ENCODE measurements at regions not wholly inside any gene's neighbourhood (a gene's known extent, or its start where the extent isn't known, plus 50 kb on each side); places are given as distances from the start of the nearest gene placed in this dataset.
A peak's percentile ranks its signal among the peaks of the same experiment; 100 is the strongest.
"Not testable (repeated sequence)": the region's sequence is repeated elsewhere in the genome, so short reads cannot be mapped to it uniquely, and the experiment has no call there.

DNA sequence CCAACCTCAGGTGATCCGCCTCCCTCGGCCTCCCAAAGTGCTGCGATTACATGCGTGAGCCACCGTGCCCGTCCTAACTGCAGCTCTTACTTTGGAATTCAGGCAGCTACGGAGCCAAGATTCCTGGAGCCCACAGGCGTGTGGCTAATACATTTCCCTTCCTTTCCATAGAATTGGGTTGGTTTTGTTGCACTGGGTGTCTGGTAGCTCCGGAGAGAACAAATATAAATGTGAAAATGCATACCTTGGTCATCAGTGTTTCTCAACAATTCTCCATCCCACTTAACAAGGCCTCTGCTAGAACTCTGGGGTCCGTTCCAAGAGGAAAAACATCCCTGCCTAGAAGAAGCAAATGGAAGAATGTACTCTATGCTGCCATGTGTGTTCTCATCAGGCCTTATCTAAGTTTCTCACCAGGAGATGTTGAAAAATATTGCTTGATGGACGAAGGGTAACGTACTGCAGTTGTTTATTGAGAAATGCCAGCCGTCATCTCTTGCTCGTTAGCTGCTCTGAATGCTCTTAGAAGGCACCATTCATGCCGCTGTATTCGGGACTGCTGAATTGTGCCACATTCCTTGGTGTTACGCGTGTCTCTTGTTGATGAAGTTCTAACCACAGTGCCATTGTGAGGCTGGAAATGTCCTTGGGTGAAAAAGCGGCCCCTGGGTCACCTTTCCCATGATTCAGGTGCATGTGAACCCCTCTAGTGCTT is 50.5 kb upstream of the CD99 start:
- DNase-seq (ENCODE audit: low read depth in 4 of 4, low spot score in 3 of 4) = no peak

GRCh38 chrX:2638279-2638678 is 52.8 kb upstream of the CD99 start:
- no peak for DNase-seq (ENCODE audit: low read depth in 4 of 4, low spot score in 3 of 4)

DNA sequence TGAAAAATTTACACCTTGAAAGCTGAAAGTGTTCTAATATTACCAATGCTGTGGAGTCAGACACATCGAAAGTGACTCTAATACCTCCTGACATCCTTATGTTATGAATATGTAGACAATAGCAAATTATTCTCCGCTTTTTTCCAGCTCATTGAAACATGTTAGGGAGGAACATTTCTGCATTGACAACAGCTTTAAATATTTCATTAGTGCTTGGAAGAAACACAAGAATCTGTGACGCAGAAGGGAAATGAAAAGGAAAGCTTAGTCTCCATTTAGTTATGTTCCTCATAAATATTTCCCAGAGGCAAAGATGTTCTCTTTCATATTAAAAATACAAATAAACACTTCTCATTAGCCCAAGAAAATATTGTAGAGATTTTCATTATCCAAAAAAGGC is 55.8 kb upstream of the CD99 start:
- DNase-seq (ENCODE audit: low read depth in 4 of 4, low spot score in 3 of 4) = no peak

- DNase-seq (ENCODE audit: low read depth in 4 of 4, low spot score in 3 of 4) = no peak
Observed at GRCh38 chrX:2632533-2633504, 58.3 kb upstream of the CD99 start.

DNA sequence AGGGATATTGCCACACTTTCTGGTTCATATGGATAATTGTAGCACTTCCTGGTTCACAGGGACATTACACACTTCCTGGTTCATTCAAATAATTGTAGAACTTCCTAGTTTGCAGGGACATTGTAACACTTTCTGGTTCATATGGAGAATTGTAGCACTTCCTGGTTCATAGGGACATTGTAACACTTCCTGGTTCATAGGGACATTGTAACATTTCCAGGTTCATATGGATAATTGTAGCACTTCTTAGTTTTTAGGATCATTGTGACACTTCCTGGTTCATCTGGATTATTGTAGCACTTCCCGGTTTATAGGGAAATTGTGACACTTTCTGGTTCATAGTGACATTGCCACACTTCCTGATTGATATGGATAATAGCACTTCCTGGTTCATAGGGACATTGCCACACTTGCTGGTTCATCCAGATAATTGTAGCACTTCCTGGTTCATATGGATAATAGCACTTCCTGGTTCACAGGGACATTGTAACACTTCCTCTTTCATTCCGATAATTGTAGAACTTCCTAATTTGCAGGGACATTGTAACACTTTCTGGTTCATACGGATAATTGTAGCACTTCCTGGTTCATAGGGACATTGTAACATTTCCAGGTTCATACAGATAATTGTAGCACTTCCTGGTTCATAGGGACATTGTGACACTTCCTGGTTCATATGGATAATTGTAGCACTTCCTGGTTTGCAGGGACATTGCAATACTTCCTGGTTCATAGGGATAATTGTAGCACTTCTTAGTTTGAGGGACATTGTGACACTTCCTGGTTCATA is 59.2 kb upstream of the CD99 start:
- DNase-seq (ENCODE audit: low read depth in 4 of 4, low spot score in 3 of 4) = no peak

- DNase-seq (ENCODE audit: low read depth in 4 of 4, low spot score in 3 of 4) = not testable (repeated sequence)
Observed at GRCh38 chrX:2630935-2631742, 60.0 kb upstream of the CD99 start.

- not testable (repeated sequence) for DNase-seq (ENCODE audit: low read depth in 4 of 4, low spot score in 3 of 4)
Observed at GRCh38 chrX:2630008-2630934, 60.8 kb upstream of the CD99 start.

GRCh38 chrX:2629316-2630007 is 61.6 kb upstream of the CD99 start:
- DNase-seq (ENCODE audit: low read depth in 4 of 4, low spot score in 3 of 4) = no peak

GRCh38 chrX:2628751-2629315 is 62.3 kb upstream of the CD99 start:
- DNase-seq (ENCODE audit: low read depth in 4 of 4, low spot score in 3 of 4) = no peak

GRCh38 chrX:2627272-2627867 is 63.7 kb upstream of the CD99 start:
- DNase-seq (ENCODE audit: low read depth in 4 of 4, low spot score in 3 of 4) = no peak

DNA sequence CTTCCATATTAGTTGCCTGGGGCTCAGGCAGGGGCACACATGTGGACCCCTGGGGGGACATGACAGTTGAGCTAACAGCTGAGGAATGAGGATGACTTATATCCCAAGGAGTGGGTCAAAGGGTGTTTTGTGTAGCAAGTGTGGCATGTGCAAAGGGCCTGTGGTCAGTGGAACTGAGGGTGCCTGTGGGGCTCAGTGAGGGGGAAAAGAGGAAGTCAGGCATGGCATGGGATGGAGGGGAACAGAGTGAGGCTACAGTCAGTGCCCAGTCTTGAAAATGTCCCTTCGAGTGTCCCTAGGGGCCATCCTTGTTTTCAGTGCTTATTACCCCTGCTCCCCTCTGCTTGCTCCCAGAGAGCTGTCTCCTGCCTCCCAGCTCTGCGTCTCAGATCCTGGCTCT is 64.3 kb upstream of the CD99 start:
- DNase-seq (ENCODE audit: low read depth in 4 of 4, low spot score in 3 of 4) = no peak

DNA sequence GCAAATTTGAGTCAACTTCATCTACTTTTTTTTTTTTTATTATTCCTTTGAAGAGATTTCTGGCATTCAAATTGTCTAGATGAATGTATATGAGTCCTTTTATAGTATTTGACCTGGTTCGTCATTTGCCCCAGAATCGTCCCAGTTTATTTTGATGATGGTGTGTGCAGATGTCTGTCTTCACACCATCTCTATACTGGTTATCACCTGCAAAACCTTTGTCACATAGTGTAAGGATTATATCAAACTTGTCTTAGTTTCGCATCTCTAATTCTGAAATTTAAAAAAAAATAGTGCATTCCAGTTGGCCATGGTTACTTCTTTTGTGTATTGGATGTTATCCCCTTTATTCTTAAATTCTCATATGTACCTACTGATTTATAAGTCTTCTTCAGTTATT is 70.5 kb upstream of the CD99 start:
- DNase-seq (ENCODE audit: low read depth in 4 of 4, low spot score in 3 of 4) = no peak

DNA sequence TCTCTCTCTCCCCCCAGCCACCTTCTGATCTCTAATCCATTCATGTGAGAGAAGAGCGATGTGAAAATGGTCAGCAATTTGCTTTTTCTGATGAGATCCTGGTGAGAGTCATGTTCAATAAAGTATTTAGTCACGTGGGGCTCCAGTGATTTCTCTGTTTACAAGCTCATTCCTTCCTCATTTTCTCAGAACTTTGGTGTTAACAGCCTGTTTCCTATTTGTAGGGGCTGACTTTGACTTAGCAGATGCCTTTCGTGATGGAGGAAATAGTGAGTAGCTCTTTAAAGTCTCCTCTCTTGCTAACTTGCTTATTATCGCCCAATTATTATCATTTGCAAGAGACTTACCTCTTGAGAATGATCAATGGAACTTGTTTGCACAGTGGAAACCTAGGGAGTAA is 72.6 kb upstream of the CD99 start:
- DNase-seq (ENCODE audit: low read depth in 4 of 4, low spot score in 3 of 4) = no peak

DNA sequence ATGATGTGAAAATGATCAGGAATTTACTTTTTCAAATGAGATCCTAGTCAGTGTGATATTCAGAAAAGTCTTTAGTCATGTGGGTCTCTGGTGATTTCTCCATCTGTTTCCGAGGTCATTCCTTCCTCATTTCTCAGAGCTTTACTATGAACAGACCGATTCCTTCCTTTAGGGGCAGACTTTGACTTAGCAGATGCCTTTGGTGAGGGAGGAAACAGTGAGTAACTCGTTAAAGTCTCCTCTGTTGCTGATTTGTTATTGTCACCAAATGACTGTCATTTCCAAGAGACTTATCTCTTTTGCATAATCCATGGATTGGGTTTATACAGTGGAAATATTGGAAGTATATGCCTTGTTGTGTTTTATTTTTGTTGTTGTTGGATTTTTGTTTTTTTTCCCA is 76.2 kb upstream of the CD99 start:
- DNase-seq (ENCODE audit: low read depth in 4 of 4, low spot score in 3 of 4) = peak in 1 of 4 donors; percentile 33

DNA sequence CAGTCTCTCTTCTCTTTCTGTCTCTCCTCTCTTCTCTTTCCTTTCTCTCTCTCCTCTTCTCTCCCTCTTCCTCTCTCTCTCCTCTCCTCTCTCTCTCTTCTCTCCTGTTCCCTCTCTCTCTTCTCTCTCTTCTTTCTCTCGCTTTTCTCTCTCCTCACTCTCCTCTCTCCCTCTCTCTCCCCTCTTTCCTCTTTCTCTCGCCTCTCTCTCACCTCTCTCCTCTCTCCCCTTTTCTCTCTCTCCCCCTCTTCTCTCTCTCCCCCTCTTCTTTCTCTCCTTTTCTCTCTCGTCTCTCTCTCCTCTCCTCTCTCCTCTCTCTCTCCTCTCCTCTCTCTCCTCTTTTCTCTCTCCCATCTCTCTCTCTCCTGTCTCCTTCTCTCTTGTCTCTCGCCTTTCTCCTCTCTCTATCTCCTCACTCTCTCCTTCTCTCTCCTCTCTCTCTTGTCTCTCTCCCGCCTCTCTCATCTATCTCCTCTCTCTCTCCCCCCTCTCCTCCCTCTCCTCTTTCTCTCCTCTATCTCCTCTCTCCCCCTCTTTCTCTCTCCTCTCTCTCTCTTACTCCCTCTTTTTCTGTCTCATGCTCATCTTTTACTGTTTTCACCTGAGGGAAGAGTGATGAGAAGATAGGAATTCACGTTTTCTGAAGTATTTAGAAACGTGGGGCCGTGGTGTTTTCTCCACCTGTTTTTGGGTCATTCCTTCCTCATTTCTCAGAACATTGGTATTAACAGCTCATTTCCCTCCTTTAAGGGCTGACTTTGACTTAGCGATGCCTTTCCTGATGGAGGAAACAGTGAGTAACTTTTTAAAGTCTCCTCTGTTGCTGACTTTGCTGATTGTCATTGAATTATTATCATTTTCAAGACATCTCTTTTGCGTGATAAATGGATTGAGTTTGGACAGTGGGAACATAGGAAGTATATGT is 80.6 kb upstream of the CD99 start:
- DNase-seq (ENCODE audit: low read depth in 4 of 4, low spot score in 3 of 4) = no peak

GRCh38 chrX:2609431-2610238 is 81.5 kb upstream of the CD99 start:
- no peak for DNase-seq (ENCODE audit: low read depth in 4 of 4, low spot score in 3 of 4)
